Fibroblast of mammary gland (primary cell): ENCODE measurements at regions not wholly inside any gene's neighbourhood (a gene's known extent, or its start where the extent isn't known, plus 50 kb on each side); places are given as distances from the start of the nearest gene placed in this dataset.

Experiments
- DNase-seq: peaks from one replicate; pipeline ENCODE4 v3.0.0-alpha.2; 2010; ENCODE audit warnings: low read depth
- H3K4me3 ChIP-seq: 2 replicates; pipeline ENCODE4 v1.5.1; 2011; ENCODE audit warnings: low read depth, mild to moderate bottlenecking, low read length, moderate library complexity; ENCODE audit not compliant: control insufficient read depth
- TF ChIP-seq, protein P1 (sequence below): conservative IDR thresholded peaks from 2 replicates; pipeline ENCODE4 v1.5.1; 2011; ENCODE audit warnings: low read depth, low read length, inconsistent platforms; ENCODE audit not compliant: control insufficient read depth, insufficient read depth

DNA sequence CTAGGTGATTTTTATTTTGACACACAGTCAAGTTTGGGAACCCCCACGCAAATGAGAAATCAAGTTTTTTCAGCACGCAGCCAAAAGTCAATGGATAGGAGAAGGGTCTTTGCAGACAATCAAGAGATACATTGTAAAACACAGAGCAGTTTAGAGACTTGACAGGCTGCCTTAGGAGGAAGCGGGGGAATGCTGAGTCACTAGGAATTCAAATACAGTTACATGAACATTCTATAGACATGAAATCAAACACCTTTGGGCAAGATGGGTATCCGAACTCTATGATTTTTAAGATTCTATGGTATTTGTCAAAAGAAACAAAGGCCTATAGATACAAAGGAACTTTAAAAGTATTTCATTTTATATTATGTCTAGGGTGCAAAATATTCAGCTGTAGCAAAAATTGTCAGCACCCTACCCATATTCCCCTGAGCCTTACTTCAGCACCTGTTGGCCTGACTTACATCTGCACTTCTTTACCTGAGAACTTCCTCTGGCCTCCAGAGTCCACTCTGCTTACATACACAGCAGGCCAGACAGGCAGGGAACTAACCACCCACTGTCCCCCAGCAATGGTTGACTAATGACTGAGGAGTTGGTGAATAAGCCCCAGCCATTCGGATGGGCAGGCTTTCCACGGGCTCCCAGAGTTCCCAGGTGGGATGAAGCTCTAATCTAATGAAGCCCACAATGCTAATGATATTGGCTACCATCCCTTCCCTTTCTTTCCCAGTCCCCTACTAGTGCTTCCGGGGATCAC, 289.3 kb upstream of the RORA start:
- TF ChIP-seq, protein P1, sequence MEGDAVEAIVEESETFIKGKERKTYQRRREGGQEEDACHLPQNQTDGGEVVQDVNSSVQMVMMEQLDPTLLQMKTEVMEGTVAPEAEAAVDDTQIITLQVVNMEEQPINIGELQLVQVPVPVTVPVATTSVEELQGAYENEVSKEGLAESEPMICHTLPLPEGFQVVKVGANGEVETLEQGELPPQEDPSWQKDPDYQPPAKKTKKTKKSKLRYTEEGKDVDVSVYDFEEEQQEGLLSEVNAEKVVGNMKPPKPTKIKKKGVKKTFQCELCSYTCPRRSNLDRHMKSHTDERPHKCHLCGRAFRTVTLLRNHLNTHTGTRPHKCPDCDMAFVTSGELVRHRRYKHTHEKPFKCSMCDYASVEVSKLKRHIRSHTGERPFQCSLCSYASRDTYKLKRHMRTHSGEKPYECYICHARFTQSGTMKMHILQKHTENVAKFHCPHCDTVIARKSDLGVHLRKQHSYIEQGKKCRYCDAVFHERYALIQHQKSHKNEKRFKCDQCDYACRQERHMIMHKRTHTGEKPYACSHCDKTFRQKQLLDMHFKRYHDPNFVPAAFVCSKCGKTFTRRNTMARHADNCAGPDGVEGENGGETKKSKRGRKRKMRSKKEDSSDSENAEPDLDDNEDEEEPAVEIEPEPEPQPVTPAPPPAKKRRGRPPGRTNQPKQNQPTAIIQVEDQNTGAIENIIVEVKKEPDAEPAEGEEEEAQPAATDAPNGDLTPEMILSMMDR: no peak
- H3K4me3 ChIP-seq: no peak overlapping the region
- peak; percentile 42 for DNase-seq

DNA sequence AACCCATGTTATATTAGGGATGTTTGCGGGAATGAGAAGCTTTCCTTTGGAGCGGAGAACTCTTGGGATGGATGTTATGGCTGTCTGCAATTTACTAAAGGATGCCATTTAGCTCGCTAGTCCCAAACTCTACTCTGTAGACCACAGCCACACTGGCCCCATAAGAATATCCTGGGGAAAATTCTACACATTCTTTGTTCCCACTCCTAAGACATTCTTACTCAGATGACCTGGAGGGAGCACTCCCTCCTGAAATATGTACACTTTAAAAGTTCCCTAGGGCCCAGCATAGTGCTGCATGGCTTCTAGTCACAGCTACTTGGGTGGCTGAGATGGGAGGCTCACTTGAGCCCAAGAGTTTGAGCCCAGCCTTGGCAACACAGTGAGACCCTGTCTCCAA, 288.7 kb upstream of the RORA start:
- TF ChIP-seq, protein P1: no peak
- no peak overlapping the region for H3K4me3 ChIP-seq
- no peak for DNase-seq

DNA sequence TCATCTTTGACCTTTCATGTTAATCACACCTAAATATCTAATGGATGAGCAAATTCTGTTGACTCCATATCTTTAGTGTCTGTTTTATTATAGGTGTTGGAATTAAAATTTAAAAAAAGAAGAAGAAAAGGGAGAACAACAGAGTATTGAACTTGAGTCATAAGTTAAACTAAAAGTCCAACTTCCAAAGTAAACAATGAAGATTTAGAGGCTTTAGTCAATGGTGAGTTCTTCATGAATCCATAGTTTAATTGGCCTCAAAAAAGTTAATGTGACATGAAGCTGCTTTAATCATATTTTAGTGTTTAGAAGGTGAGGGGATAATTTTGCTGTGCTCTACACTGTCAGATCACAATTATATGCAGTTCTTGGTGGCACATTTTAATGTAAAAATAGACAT, 288.2 kb upstream of the RORA start:
- no peak for DNase-seq
- H3K4me3 ChIP-seq: no peak overlapping the region
- TF ChIP-seq, protein P1: no peak

DNA sequence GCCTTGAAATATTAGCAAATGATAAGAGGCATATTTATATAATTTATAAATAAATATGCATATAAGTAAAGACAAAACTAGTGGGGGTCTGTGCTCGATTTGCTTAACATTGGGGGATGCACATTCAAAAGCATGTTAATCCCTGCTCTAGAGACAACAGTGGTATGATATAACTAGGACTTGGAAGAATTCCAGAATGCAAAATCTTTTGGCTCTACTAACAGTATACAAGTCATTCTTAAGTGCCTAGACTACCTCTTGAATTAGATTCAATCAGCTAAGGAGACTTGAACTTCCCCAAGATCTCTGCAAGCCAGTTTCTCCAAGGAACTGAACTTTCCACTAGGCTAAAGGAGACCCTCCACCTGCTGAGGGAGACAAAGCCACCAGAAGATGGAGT, 282.7 kb upstream of the RORA start:
- TF ChIP-seq, protein P1: no peak
- H3K4me3 ChIP-seq: no peak overlapping the region
- no peak for DNase-seq

DNA sequence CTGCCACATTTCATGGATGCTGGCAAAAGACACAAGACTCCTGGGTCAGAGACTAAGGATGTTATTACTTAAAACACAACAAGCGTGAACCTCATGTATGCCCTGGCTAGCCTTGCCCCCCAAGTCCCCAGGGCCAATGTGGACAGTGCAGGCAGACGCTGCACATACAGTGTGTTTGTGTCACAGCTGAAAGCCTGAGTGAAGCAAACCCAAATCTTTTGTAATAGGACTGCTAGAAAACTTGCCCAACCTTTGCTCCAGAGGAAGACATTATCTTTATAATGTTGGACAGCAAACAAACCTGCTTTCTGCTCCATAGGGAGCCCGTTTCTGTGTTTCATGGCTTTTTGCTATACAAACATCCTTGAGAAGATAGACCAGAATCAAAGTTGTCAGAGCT, 282.0 kb upstream of the RORA start:
- TF ChIP-seq, protein P1: no peak
- H3K4me3 ChIP-seq: no peak overlapping the region
- no peak for DNase-seq

DNA sequence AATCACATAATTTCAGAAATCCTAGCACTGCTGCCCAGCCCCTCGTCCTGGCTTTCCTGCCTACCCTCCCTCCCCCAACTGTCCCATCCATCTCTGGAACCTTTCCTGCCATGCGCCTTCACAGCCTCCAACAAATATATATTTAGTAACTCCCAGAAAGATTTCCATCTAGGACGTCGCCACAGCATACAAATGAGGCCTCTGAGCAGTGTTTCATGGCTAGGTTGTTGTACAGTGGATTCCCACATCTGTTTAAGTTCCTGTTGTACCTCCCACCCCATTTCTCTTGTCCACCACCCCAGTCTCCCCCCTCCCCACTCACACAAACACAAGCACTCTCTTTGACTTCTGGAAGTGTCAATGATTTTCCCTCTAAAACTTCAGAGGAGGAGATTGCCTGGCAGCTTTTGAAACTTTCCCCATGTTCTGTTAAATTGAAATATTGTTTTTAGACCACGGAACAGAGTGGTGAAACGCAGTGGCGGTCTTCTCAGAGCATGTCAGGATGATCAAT, 280.3 kb upstream of the RORA start:
- no peak for DNase-seq
- H3K4me3 ChIP-seq: no peak overlapping the region
- TF ChIP-seq, protein P1: no peak

DNA sequence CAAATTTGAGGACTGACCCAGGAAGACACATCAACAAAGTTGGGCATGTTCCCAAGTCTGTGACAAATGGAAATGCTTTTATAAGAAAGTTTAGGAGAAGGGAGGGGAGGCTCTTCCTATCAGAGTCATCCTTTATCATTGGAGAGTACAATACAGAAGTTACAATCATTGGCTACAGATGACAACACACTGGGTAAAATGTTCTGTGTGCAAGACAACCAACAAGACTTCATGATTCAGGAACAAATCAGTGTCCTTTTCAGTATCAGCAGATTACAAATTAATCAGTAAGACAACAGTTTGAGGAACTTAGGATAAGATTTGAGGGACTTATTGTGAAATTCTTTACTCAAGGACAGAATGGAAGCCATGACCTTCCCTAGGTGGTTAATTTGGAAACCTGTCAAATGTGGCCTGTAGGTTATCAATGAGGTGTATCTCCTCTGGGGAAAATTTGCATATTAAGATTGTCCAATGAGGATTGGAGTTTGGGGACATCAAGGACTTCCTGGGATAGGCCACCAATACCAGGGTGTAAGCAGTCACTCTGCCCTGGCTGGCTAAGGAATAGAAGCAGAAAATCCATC, 274.4 kb upstream of the RORA start:
- peak; percentile 12 for DNase-seq
- H3K4me3 ChIP-seq: no peak overlapping the region
- TF ChIP-seq, protein P1: no peak
